Activated CD8-positive, alpha-beta memory T cell treated with anti-CD3 and anti-CD28 coated beads for 36 hours (primary cell): ENCODE measurements at regions not wholly inside any gene's neighbourhood (a gene's known extent, or its start where the extent isn't known, plus 50 kb on each side); places are given as distances from the start of the nearest gene placed in this dataset.
"Not testable (repeated sequence)": the region's sequence is repeated elsewhere in the genome, so short reads cannot be mapped to it uniquely, and the experiment has no call there.

Source experiments
- CTCF ChIA-PET: fragments of 350-600 bp; sonication (Branson Sonifier 250); formaldehyde crosslinking; loops from one replicate; lab custom pipeline; 2021; ENCODE audit warnings: antibody characterized with exemption; lab: Charles Lee
- POLR2A ChIA-PET: fragments of 350-600 bp; sonication (Branson Sonifier 250); formaldehyde crosslinking; loops from one replicate; lab custom pipeline; 2021; ENCODE audit warnings: antibody characterized with exemption; lab: Charles Lee

DNA sequence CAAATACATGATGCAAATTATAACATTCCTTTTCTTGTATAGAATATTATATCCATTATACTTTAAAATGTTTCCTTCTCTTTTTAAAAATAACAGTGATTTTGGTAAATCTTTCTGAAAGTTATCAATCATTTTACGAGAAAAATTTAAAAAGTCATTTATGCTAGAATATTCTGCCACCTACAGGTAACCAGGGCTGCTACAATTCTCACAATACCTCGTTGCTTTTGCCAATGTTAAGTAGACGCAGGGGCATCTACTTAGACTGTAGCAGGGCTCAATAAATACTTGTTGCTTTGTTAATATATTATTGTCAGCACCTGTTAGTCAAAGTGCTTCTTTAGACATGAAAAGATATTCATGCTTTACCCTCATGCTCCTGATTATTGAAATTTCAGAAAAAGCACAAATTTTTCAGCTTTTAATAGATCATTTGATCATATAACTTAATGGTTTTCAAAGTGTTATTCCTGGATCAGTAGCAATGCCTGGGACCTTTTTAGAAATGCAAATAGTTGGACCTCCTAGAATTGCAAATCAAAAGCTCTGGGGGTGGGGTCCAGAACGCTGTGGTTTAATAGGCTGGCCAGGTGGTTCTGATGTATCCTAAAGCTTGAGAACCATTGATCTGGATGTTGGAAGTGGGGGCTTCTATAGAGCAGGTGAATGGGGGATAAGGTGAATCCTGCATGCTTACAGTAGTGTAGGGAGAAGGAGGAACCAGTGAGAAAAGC is 223.6 kb upstream of the PDZRN3 start:
- ChIA-PET POLR2A (no interaction called here), CTCF (no interaction called here)

DNA sequence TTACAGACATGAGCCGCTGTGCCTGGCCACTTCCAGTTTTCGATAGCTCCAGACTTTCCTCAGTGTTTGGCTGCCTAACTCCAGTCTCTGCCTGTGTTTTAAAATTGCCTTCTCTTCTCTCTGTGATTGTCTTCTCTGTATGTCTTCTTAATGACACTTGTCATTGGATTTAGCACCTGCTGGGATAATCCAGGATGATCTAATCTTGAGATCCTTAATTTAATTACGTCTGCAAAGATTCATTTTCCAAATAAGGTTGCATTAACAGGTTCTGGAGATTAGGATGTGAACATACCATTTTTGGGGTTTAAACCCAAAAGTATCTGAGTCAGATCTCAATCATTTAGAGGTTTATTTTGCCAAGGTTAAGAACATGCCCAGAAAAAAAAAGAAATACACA is 222.2 kb upstream of the PDZRN3 start:
- ChIA-PET CTCF (no interaction called here), POLR2A (no interaction called here)

DNA sequence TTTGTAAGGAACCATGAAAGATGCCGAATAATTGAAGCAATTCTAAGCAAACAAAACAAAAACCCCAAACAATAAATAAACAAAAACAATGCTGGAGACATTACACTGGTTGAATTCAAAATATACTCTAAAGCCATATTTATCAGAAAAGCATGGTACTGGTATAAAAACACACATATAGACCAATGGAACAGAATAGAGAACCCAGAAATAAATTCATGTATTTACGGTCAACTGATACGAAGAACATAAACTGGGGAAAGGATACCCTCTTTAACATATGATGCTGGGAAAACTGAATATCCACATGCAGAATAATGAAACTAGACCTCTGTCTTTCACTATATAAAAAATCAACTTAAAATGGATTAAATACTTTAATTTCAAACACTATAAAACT is 214.3 kb upstream of the PDZRN3 start:
- CTCF ChIA-PET: no interaction called here
- POLR2A ChIA-PET: no interaction called here

DNA sequence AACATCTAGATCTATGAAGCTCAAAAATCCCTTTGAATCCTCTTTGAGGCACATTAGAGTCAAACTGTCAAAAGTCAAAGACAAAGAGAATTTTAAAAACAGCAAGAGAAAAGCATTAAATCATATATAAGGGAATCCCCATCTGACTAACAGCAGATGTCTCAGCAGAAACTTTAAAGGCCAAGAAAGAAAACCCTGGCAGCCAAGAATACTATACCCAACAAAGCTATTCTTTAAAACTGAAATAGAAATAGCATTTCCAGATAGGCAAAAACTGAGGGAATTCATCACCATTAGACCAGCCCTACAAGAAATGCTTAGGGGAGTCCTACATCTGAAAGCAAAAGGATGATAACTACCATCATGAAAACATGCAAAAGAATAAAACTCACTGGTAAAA is 211.2 kb upstream of the PDZRN3 start:
- CTCF ChIA-PET: no interaction called here
- POLR2A ChIA-PET: no interaction called here

DNA sequence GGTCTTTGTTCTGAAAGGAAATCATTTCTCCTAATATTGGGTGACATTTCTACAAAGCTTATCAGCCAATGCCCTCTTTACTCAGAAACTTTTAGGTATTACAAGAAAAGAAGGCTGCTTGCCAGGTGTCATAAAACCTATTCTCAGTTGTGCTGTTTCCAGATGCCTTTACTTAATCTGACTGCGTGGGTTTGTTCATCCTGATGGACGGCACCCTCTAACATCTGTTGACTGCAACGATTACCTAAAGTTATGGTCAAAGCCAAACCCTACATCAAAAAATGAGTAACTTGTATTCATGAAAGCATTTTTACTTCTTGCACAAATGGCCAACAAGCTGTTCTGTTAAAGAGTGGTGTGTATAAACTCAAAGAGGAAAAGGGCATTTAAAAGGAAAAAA is 207.7 kb upstream of the PDZRN3 start:
- CTCF ChIA-PET: no interaction called here
- POLR2A ChIA-PET: no interaction called here

DNA sequence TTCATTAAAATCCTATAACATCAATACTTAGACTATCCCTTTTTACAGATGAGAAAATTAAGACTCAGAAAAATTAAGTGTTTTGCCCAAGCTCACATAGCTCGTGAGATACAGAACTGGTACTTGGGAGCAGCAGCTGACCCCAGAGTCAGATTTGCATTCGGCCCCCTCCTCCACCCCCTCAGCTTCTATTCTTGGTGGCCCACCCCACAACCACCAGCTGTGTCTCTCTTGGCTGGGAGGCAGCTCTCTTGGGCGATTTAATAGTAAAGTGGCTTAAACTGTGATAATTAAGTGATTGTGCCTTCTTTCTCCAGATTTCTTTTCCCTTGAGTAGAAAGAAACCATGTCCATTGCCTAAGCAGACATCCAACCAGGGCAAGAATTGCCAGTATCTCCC is 203.6 kb upstream of the PDZRN3 start:
- ChIA-PET CTCF (no interaction called here), POLR2A (no interaction called here)

DNA sequence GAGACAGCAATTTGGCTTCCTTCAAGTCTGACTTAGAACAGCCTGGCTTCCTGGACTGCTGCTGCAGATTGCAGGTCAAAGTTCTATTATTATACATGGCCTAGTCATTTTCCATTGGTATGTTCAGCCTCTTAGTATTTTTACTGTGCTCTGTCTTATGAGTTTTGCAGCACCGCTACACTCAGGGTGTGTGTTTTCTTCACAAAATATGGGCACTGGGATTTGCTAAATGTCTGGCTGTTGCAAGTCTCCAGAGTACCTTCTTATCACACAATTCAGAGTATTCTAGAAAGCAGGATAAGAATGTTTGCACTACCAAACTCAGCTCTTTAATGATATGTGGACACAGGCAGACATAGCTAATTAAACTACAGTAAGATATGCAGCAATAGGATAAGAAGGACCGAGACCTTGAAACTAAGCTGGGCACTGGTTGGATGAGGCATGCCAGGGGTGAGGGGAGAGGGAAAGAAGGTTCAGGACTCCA is 203.0 kb upstream of the PDZRN3 start:
- POLR2A ChIA-PET: no interaction called here
- CTCF ChIA-PET: no interaction called here

DNA sequence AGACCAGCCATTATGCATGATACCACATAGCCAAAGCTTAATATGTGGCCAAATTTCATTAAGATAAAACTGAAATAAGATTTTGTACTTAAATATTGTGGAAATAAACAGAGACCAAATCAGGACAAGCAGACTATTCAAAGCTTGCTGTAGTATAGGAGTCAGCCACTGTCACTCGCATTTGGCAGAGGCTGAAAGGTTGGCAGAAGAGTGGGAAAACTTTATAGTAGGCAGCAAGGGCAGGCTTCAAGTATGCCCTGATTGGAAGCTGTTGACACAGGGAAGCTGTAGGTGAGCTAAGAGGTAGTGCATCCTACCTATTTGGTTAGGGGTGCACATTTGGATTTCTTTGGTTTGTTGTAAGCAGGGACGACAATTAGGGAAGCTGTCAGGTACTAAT is 202.5 kb upstream of the PDZRN3 start:
- POLR2A ChIA-PET: no interaction called here
- CTCF ChIA-PET: no interaction called here

DNA sequence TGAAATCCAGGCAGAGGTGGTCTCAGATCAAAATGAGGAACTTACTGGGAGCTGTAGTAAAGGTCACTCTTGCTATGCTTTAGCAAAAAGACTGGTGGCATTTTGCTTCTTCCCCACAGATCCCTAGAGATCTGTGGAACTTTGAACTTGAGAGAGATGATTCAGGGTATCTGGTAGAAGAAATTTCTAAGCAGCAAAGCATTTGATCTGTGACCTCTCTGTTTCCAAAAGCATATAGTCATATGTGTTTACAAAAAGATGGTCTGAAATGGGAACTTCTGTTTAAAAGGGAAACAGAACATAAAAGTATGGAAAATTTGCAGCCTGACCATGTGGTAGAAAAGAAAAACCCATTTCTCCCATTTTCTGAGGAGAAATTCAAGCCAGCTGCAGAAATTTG is 196.2 kb upstream of the PDZRN3 start:
- POLR2A ChIA-PET, CTCF ChIA-PET: not testable (repeated sequence)

DNA sequence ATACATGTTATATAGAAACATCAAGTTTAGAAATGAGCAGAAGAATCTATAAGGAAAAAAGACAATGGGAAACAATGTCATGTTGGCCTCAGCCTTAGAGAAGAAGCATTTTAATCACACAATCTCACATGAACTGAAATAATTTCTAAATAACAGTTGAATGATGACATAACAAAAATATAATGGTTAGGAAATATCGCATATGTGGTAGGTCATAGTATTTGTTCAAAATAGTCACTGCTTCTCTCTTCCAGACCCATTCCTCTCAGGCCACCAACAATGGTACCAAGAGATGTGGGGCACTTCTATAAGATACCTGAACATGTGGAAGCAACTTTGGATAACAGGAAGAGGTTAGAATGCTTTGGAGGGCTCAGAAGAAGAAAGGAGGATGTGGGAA is 195.7 kb upstream of the PDZRN3 start:
- ChIA-PET POLR2A (no interaction called here), CTCF (no interaction called here)

DNA sequence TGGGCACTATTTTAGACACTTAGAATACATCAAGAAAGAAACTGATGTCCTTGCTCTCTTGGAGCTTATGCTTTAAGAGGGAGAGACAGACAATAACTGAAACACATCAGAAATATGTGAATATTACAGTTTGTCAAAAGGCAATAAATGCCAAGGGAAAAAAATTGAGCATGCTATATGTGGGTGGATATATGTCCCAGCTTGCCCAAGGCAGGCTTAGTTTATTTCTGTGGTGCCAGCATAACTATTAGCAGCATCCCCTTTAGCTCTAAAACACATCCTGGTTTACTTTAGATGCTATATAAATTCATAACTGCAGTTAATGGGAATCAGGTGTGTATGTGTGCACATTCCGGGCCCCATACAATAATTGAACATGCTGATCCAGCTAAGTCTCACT is 191.2 kb upstream of the PDZRN3 start:
- POLR2A ChIA-PET: no interaction called here

DNA sequence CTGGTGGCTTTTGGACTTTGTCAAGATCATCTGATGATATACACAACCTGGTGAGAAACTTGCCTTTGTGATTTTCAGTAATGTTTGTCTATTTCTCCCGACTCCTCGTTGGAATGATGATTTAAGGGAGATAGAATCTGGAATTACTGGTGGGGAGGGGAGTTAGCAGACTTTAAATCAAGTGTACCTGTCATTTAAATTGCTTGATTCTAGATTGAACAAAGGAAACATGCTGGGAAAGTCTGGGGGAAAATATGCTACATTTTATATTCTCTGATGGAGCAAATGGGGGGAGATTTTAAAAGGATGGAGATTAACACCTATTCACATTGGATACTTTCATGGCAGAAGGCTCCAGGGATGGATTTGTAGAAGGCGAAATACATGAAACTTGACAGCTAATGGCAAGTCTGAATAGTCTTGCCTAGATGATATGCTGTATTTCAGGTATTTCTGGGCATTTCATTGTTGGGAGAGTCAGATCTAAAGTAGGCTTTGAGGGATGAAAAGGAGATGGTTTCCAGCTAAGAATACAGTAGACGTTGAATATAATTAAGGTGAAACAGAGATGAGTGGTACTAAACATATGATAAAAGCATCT is 189.1 kb upstream of the PDZRN3 start:
- CTCF ChIA-PET: interaction anchor here (0.6 kb wide), 1 partner anchor 176 kb away, joined by 4 read pairs; no protein-coding TSS in a partner anchor
- POLR2A ChIA-PET: no interaction called here

More for the DNA sequence above, 191.2 kb upstream of the PDZRN3 start:
- CTCF ChIA-PET: no interaction called here

DNA sequence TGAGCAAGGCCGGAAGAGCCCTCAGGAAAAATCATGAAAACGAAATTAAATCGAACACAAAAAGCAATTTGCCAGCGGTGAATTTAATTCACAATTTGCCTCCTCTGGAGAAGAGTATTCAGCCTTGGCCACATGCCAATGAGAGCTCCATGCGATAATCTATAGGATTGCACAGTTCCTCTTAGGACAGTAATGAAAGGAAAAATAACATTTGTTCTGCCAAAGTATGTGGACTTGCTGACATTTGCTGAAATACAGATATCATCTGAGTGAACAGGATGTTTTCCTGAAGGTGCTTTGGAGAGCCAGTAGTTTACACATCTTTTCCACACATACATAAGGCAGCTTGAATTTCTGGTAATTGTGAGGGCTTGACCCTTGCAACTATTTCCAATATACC is 188.6 kb upstream of the PDZRN3 start:
- ChIA-PET POLR2A (no interaction called here), CTCF (no interaction called here)

DNA sequence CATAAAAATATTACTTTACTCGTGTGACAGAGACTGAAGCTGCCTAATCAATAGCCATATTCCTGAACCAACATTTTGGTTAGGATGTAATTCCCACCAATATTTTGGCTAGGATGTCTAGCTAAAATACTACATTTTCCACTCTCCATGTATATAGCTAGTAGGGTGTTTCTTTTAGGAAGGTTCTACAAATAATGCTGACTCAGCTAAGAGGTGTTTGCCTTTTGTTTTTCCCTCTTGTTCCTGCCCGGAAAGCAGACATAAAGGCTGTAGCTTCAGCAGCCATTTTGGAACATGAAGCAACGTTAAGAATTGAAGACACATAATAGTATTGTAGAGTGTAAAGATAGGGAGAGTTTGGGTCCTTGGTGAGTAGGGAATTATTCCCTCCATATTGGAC is 187.3 kb upstream of the PDZRN3 start:
- ChIA-PET CTCF (no interaction called here), POLR2A (no interaction called here)

DNA sequence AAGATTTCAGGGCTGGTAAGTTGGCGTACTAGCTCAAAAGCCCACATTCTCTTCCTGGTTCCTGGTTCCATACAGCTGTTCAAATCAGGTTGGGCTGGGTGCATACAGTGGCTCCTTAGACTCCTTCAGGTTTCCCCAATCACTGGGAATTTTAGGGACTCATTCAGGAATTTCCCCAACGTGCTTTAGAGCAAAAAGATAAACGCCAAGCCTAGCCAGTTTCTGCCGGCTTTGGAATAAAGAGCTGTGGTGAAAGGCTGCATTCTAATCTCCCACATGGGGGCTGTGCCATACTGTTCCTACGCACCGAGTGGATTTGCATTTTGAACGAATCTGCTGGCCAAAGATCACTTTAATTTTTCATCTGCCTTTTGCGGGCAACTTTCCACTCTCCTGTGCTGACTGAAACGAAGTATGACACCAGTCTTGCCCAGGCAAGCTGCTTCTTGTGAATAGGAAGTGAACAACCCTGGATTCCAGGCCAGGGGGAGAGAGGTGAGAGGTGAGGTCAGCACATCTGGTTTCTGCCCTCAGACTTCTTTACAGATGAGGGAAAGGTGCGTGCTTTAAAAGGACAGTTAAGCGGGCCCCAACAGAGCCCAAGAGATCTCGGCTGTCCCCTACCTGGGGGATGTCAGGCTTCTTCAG is 184.2 kb upstream of the PDZRN3 start:
- POLR2A ChIA-PET: no interaction called here
- CTCF ChIA-PET: no interaction called here

DNA sequence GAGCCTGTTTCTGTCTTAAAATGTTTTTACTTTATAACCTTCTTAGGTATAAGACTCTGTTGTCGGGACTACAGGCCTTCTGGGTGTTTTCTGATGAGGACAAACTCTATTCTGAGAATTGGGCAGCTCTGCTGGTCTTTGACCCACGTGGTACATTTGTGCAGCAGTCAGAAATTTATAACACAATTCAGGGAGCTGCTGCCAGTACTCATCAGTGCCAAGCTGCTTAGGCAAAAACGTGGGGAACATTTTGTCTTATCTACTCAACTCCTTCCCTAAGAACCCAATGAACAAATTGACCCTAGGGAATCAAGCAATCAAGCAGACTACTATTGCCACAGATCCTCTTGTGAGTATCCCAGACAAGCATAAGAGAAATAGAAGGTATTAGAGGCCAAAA is 180.7 kb upstream of the PDZRN3 start:
- CTCF ChIA-PET: no interaction called here
- POLR2A ChIA-PET: no interaction called here

DNA sequence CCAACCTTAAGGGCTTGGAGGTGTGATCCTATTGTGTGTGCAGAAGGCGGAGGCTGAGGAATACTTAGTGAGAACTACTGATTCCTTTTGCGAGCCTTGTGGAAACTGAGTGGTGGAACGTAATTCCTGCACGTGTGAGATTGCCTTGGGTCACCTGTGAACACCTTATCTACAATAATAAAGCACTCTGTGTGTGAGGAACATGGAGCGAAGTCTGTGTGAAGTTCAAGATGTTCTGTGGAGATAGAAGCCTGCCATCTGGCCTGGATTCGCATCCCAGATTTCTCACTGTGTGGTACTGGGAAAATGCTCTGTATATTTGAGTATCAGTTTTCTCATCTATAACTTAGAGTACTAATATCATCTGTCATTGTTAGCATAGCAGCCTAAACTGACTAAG is 179.5 kb upstream of the PDZRN3 start:
- ChIA-PET POLR2A (no interaction called here), CTCF (interaction anchor here (0.6 kb wide), 1 partner anchor 60 kb away, joined by 3 read pairs; no protein-coding TSS in a partner anchor)

DNA sequence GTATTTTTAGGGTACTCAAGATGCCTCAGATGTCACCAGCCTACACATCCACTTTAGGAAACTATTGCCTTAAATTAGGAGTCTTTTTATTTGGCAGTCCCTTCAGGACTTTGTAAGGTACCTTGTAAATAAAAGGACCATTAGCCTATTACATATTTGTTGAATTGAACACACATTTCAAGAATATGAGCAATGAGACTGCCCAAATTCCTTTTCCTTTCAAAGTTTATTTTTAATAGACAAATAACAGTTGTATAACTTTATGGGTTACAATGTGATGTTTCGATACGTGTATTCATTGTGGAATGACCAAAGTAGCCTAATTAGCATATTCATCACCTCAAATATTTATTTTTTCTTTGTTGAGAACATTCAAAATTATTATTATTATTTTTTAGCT is 176.7 kb upstream of the PDZRN3 start:
- ChIA-PET POLR2A (no interaction called here), CTCF (no interaction called here)

DNA sequence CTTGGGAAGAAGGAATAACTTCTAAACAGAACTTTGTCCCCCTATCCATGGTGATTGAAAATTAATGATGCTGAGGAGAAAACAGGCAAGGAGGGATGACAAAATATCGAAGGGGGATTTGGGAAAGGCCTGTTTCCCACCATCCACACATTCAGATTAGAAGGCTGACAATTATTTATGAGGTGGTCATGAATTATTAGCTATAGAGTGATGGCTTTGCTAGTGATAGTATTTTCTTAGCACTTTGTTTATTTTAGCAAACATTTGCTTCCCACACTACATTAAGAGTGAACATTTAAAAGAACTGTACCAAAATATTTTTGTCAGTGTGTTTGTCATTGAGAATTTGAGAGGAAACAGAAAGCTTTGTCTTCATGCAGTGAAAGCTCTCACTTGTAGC is 172.6 kb upstream of the PDZRN3 start:
- POLR2A ChIA-PET: no interaction called here
- CTCF ChIA-PET: no interaction called here

DNA sequence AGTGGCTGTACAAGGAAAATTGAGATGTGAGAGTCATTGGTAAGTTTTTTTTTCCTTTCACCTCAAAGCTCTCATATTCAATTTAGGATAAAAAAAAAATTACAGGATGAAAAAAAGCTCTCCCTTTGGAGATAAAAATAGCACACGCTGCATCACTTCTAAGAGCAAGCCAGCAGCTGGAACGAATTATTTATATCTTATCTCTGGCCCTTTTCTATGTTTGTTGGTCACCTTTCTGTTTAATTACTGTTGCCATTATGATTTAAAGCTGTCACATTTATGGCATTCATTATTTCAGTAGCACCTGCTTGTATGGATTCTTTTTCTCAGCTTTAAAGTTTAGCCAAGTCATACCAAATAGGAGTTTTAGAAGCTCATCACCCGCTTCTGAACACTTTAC is 171.6 kb upstream of the PDZRN3 start:
- POLR2A ChIA-PET: no interaction called here
- CTCF ChIA-PET: no interaction called here

DNA sequence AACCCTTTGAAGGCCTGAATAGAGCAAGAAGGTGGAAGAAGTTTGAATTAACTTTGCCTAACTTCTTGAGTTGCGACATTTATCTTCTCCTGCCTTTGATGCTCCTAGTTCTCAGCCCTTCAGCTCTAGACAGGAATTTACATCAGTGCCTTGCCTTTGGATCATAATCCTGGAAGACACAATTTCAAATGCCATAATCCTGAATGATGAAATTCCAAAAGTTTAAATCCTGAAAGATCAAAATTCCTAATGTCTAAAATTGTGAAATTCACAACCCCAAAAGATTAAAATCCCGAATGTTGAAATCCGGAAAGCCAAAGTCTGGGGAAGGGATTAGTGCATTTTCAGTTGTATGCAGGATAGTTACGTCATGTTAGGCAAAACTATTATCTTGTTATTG is 166.6 kb upstream of the PDZRN3 start:
- POLR2A ChIA-PET: no interaction called here
- CTCF ChIA-PET: no interaction called here
